Brain microvascular endothelial cell (primary cell): ENCODE measurements at regions not wholly inside any gene's neighbourhood (a gene's known extent, or its start where the extent isn't known, plus 50 kb on each side); places are given as distances from the start of the nearest gene placed in this dataset.
A peak's percentile ranks its signal among the peaks of the same experiment; 100 is the strongest.

ENCODE experiments used
- DNase-seq: peaks from one replicate; pipeline ENCODE4 v3.0.0-alpha.2; 2020
- H3K27ac ChIP-seq: fragments of 250-450 bp; sonication (Bioruptor Pico); 2 replicates; pipeline ENCODE4 v1.5.1; 2020; ENCODE audit warnings: mild to moderate bottlenecking, moderate library complexity
- H3K27me3 ChIP-seq: fragments of 250-450 bp; sonication (Bioruptor Pico); replicated peaks from 2 replicates; pipeline ENCODE4 v1.5.1; 2020; ENCODE audit warnings: mild to moderate bottlenecking
- H3K36me3 ChIP-seq: fragments of 250-450 bp; sonication (Bioruptor Pico); replicated peaks from 2 replicates; pipeline ENCODE4 v1.5.1; 2020; ENCODE audit warnings: mild to moderate bottlenecking
- H3K4me3 ChIP-seq: 2 replicates; pipeline ENCODE4 v1.5.1; 2011; ENCODE audit warnings: low read depth, mild to moderate bottlenecking, control low read depth, low read length, moderate library complexity
- CTCF ChIP-seq: IDR thresholded peaks from 2 replicates; pipeline ENCODE4 v1.5.1; 2011; ENCODE audit warnings: low read depth, mild to moderate bottlenecking, moderate library complexity, low read length, control low read depth, inconsistent platforms; ENCODE audit errors: missing control alignments
- in situ Hi-C: cut with HindIII; loops from 2 replicates; pipeline ENCODE4 v1.10.0; 2017; ENCODE audit warnings: low sequenced_read_pairs, low pct_ligation_motif_present

DNA sequence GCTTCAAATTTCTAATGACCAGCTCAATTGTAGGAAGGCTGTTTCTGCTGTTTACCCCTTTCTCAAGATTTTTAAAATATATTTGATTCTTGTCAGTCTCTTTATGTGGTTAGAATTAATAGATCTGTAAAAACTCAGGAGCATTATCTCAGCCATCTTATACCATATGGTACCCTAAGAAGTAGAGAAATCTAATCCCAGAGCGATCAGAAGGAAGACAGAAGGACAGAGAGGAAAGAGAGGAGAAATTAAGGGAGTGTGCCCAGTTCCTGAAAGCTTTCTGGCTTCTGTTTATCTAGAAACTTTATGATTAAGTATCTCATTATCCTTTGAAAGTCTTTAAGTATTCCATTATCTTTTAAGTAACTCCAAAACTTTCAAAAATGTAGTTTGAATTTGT, 152.1 kb upstream of the NAV3 start:
- Histone ChIP-seq H3K27me3 (no peaks in the 10 kb centered on the region), H3K36me3 (no peaks in the 10 kb centered on the region), H3K4me3 (no peak overlapping the region), H3K27ac (no peak overlapping the region)
- in situ Hi-C loops, result no loop called here
- no peak for DNase-seq
- no peak for TF ChIP-seq CTCF

DNA sequence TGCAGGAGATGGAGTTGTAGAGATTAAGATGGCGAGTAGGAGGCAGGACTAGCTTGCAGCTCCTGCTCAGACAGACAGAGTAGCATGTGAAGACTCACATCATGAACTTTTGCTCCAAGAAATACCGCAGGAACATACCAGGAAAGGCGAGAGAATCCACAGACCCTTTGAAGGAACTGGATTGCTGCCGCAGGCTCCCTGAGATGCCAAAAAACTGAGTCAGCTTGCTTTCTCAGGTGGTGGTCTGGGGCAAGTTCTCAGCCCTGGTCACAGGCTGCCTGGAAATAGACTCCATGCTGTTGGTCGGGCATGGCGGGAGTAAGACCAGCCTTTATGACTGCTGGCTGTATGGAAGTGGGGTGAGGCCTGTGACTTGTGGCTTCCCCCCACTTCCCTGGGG, 163.6 kb upstream of the NAV3 start:
- TF ChIP-seq CTCF, result no peak
- in situ Hi-C loops, result no loop called here
- DNase-seq, result peak; percentile 98
- no peak overlapping the region for H3K4me3 ChIP-seq
- H3K36me3 ChIP-seq, result no peaks in the 10 kb centered on the region
- no peaks in the 10 kb centered on the region for H3K27me3 ChIP-seq
- peak overlapping the region; percentile 70 for H3K27ac ChIP-seq

DNA sequence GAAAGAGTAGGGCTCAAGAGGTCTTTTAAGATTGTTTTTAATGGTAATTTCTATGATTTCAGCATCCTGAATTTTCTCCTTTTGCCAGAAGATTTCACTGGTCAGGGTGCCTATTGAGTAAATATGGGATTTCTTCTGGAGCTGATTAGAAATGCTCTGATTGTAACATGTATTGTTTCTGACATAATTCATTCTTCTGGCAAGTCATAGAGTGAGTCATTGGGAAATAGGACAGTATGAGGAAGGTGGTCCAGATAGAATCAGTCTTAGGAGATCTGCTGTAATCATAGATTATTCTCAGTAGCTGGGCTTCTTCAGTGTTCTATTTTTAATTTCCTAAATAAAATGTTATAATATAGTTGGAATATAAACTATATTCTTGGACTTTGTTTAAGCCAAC, 182.0 kb upstream of the NAV3 start:
- DNase-seq, result no peak

DNA sequence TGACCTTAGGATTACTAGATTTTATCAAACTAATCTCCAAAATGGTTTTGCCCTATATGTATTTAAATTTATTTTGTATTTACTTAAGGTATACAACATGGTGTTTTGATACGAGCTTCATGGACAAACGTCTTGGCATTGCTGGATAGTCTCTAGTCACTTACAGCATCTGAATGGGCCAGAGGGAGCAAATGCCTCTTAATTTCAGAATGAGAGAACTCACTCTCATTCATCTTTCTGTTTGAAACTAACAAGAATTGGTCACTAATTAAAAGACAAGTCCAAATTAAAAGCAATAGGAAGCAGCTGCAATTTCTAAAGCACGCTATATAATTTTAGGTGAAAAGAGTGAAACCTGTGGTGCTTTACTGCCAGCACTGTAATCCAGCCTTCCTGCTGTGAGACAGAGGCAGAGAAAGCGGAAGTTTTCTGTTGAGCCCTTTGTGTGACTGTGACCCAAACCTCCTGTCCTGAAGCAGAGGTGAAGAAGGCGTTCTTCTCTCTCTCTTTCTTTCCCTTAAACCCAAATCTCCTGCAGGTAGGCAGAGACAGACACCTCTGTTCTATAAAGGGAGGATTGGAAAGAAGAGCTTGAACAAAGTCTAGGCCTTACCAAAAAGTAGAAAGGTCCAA, 184.6 kb upstream of the NAV3 start:
- Histone ChIP-seq H3K36me3 (no peaks in the 10 kb centered on the region), H3K27ac (no peak overlapping the region), H3K27me3 (no peaks in the 10 kb centered on the region), H3K4me3 (no peak overlapping the region)
- in situ Hi-C loops, result no loop called here
- no peak for DNase-seq
- TF ChIP-seq CTCF, result no peak

More for the DNA sequence above, 182.0 kb upstream of the NAV3 start:
- TF ChIP-seq CTCF, result no peak
- Histone ChIP-seq H3K4me3 (no peak overlapping the region), H3K36me3 (no peaks in the 10 kb centered on the region), H3K27ac (no peak overlapping the region), H3K27me3 (no peaks in the 10 kb centered on the region)
- in situ Hi-C loops, result no loop called here

DNA sequence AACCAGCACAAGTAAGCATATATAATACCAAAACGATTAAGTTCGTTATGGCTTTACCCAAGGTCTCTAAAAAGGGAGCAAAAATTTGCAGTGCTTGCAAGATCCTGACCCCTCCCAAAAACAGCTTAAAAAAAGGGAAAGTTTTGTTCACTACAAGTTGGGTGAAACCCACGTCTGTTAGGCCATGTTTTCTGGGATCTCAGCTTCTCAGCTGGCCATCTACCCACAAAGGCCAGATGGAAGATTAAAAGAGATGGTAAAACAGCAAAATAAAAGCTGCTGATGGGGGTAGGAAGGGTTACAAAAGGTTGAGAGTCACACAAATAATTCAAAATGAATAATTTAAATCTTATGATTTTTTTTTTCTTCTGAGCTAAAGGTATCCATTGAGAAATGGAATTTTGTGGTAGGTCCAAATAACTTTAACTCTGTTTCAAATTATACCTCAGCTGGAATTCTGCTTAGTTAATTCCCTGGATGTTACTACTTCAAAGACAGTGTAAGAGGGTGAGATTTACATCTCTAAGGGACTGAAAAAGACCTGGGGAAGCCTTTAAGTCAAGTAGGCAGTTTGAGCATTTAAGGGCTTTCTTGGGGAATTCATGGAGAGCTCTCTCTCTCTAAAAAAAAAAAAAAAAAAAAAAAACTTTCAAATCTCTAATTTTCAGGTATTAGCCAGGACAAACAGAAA, 185.6 kb upstream of the NAV3 start:
- H3K27ac ChIP-seq, result no peak overlapping the region
- in situ Hi-C loops, result no loop called here
- TF ChIP-seq CTCF, result no peak
- no peaks in the 10 kb centered on the region for H3K27me3 ChIP-seq
- no peak overlapping the region for H3K4me3 ChIP-seq
- no peaks in the 10 kb centered on the region for H3K36me3 ChIP-seq
- DNase-seq, result no peak
